GM18858 (cell line): ENCODE measurements at regions not wholly inside any gene's neighbourhood (a gene's known extent, or its start where the extent isn't known, plus 50 kb on each side); places are given as distances from the start of the nearest gene placed in this dataset.
"Not testable (repeated sequence)": the region's sequence is repeated elsewhere in the genome, so short reads cannot be mapped to it uniquely, and the experiment has no call there.

Experiments
- ATAC-seq: cut with Tn5 transposase; IDR thresholded peaks from one replicate; pipeline ENCODE4 v1.9.1; 2021; ENCODE audit not compliant: unreplicated experiment

GRCh38 chr5:52139888-52140615, 647.7 kb upstream of the ITGA1 start:
- ATAC-seq = no peak

GRCh38 chr5:52148679-52149078, 639.0 kb upstream of the ITGA1 start:
- no peak for ATAC-seq

- ATAC-seq = no peak
Measured at GRCh38 chr5:52150501-52150900, 637.2 kb upstream of the ITGA1 start.

GRCh38 chr5:52156809-52157208, 630.9 kb upstream of the ITGA1 start:
- not testable (repeated sequence) for ATAC-seq

- not testable (repeated sequence) for ATAC-seq
Measured at GRCh38 chr5:52165806-52166205, 621.9 kb upstream of the ITGA1 start.

- no peak for ATAC-seq
Measured at GRCh38 chr5:52173133-52173532, 614.6 kb upstream of the ITGA1 start.

GRCh38 chr5:52177193-52177592, 610.5 kb upstream of the ITGA1 start:
- ATAC-seq = no peak

GRCh38 chr5:52181403-52181802, 606.3 kb upstream of the ITGA1 start:
- ATAC-seq = no peak

- ATAC-seq = no peak
Measured at GRCh38 chr5:52190737-52191136, 597.0 kb upstream of the ITGA1 start.

GRCh38 chr5:52199833-52200232, 587.9 kb upstream of the ITGA1 start:
- no peak for ATAC-seq

GRCh38 chr5:52202256-52202655, 585.5 kb upstream of the ITGA1 start:
- ATAC-seq = no peak

GRCh38 chr5:52204310-52204709, 583.4 kb upstream of the ITGA1 start:
- ATAC-seq = no peak
